GM23248 (cell line): ENCODE measurements at regions not wholly inside any gene's neighbourhood (a gene's known extent, or its start where the extent isn't known, plus 50 kb on each side); places are given as distances from the start of the nearest gene placed in this dataset.

Experiments
- EZH2 ChIP-seq: fragments of 200-600 bp; sonication (generic); IDR thresholded peaks from 2 replicates; pipeline ENCODE4 v1.6.1; 2018; ENCODE audit warnings: antibody characterized with exemption, mild to moderate bottlenecking; ENCODE audit not compliant: insufficient read depth, poor library complexity, severe bottlenecking
- EZH2phosphoT487 ChIP-seq: fragments of 200-600 bp; sonication (generic); IDR thresholded peaks from 2 replicates; pipeline ENCODE4 v1.6.1; 2018; ENCODE audit warnings: antibody characterized with exemption, moderate library complexity, mild to moderate bottlenecking, low read depth; ENCODE audit not compliant: insufficient read depth

DNA sequence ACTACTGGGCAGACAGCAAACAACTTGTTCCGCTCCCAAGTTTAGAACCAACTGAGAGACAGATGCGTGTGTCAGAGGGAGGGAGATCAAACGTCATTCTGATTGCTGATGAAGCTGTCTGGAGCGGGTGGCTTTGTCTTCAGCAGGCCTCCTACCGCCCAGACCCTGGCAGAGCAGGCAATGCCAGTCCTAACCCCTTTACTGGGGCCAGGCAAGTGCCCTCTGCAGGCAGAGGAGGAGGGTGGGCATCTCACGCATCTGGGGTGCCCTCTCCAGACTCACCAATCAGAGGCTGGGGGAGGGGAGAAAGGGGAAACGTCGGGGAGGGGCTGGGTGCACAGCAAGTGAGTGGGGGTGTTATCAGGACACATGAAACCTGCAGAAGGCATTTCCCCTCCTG is 126.6 kb downstream of the ACTL8 start:
- TF ChIP-seq EZH2: no peak
- TF ChIP-seq EZH2phosphoT487: no peak
